AG04450 (cell line): ENCODE measurements at regions not wholly inside any gene's neighbourhood (a gene's known extent, or its start where the extent isn't known, plus 50 kb on each side); places are given as distances from the start of the nearest gene placed in this dataset.
"Not testable (repeated sequence)": the region's sequence is repeated elsewhere in the genome, so short reads cannot be mapped to it uniquely, and the experiment has no call there.

Experiments used
- CTCF ChIA-PET: fragments of 300-600, 350-600 bp; formaldehyde crosslinking; extraction: SDS; loops from one replicate; lab custom pipeline; 2022; ENCODE audit warnings: antibody characterized with exemption, inconsistent platforms; lab: Charles Lee
- POLR2A ChIA-PET: fragments of 350-600 bp; formaldehyde crosslinking; extraction: SDS; loops from one replicate; lab custom pipeline; 2021; ENCODE audit warnings: antibody characterized with exemption, inconsistent platforms; lab: Yijun Ruan, JAX
- DNase-seq: peaks from one replicate; pipeline ENCODE4 v3.0.0-alpha.2; 2011; ENCODE audit warnings: low read depth, low spot score
- H3K27ac ChIP-seq: one replicate; pipeline ENCODE4 v1.5.1; 2012; ENCODE audit warnings: low read depth, low read length, control low read depth
- H3K27me3 ChIP-seq: one replicate; pipeline ENCODE4 v1.6.0; 2012; ENCODE audit warnings: low read length; ENCODE audit not compliant: control insufficient read depth, insufficient read depth
- H3K4me3 ChIP-seq: 2 replicates; pipeline ENCODE4 v1.5.1; 2011; ENCODE audit warnings: mild to moderate bottlenecking, low read depth, low read length, control low read depth
- H3K9me3 ChIP-seq: 2 replicates; pipeline ENCODE4 v1.5.1; 2012; ENCODE audit warnings: low read length; ENCODE audit not compliant: control insufficient read depth, insufficient read depth
- TF ChIP-seq, protein P1 (sequence below): IDR thresholded peaks from 2 replicates; pipeline ENCODE4 v1.5.1; 2011; ENCODE audit warnings: low read depth, low read length, control low read depth, inconsistent platforms

GRCh38 chr1:192880231-192880630, 71.4 kb downstream of the RGS2 start:
- DNase-seq: no peak
- ChIA-PET POLR2A (no interaction called here), CTCF (interaction anchor here (0.6 kb wide), 1 partner anchor 183 kb away, joined by 4 read pairs; no protein-coding TSS in a partner anchor)
- TF ChIP-seq, protein P1, sequence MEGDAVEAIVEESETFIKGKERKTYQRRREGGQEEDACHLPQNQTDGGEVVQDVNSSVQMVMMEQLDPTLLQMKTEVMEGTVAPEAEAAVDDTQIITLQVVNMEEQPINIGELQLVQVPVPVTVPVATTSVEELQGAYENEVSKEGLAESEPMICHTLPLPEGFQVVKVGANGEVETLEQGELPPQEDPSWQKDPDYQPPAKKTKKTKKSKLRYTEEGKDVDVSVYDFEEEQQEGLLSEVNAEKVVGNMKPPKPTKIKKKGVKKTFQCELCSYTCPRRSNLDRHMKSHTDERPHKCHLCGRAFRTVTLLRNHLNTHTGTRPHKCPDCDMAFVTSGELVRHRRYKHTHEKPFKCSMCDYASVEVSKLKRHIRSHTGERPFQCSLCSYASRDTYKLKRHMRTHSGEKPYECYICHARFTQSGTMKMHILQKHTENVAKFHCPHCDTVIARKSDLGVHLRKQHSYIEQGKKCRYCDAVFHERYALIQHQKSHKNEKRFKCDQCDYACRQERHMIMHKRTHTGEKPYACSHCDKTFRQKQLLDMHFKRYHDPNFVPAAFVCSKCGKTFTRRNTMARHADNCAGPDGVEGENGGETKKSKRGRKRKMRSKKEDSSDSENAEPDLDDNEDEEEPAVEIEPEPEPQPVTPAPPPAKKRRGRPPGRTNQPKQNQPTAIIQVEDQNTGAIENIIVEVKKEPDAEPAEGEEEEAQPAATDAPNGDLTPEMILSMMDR: no peak
- Histone ChIP-seq H3K27me3 (no peaks in the 10 kb centered on the region), H3K27ac (no peak overlapping the region), H3K4me3 (no peak overlapping the region), H3K9me3 (no peaks in the 10 kb centered on the region)

GRCh38 chr1:192884241-192884640, 75.4 kb downstream of the RGS2 start:
- H3K27ac ChIP-seq: no peak overlapping the region
- CTCF ChIA-PET: no interaction called here

GRCh38 chr1:192885387-192885786, 76.5 kb downstream of the RGS2 start:
- DNase-seq, POLR2A ChIA-PET: not testable (repeated sequence)

More at GRCh38 chr1:192884241-192884640, 75.4 kb downstream of the RGS2 start:
- no peak for DNase-seq
- H3K9me3 ChIP-seq: no peaks in the 10 kb centered on the region
- H3K4me3 ChIP-seq: no peak overlapping the region
- TF ChIP-seq, protein P1: no peak
- H3K27me3 ChIP-seq: no peaks in the 10 kb centered on the region
- POLR2A ChIA-PET: no interaction called here

GRCh38 chr1:192887426-192887825, 78.6 kb downstream of the RGS2 start:
- DNase-seq: no peak
- ChIA-PET POLR2A (no interaction called here), CTCF (no interaction called here)
- Histone ChIP-seq H3K27me3 (no peaks in the 10 kb centered on the region), H3K4me3 (no peak overlapping the region), H3K9me3 (peaks cover 4% of the 10 kb centered on the region), H3K27ac (no peak overlapping the region)
- TF ChIP-seq, protein P1: no peak

More at GRCh38 chr1:192885387-192885786, 76.5 kb downstream of the RGS2 start:
- H3K4me3 ChIP-seq, H3K27ac ChIP-seq, CTCF ChIA-PET, H3K27me3 ChIP-seq, H3K9me3 ChIP-seq: not testable (repeated sequence)

DNA sequence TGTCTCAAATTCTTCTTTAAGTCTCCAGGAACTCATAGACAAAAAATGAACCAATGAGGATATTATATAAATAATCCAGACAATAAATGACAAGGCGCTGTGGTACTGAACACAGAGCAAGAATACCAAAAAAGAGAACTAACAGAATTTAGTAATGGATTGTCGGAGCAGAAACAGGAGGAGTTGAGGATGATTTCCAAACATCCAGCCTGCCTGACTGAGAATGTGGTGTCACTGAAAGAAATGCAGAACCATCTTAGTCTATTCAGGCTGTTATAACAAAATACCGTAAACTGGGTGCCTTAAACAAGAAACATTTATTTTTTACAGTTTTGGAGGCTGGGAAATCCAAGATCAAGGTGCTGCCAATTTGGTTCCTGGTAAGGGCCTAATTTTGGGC, 79.7 kb downstream of the RGS2 start:
- no peak for DNase-seq
- H3K9me3 ChIP-seq: peaks cover 4% of the 10 kb centered on the region
- H3K27me3 ChIP-seq: no peaks in the 10 kb centered on the region
- TF ChIP-seq, protein P1: no peak
- no peak overlapping the region for H3K27ac ChIP-seq
- POLR2A ChIA-PET: no interaction called here
- H3K4me3 ChIP-seq: no peak overlapping the region
- CTCF ChIA-PET: no interaction called here

DNA sequence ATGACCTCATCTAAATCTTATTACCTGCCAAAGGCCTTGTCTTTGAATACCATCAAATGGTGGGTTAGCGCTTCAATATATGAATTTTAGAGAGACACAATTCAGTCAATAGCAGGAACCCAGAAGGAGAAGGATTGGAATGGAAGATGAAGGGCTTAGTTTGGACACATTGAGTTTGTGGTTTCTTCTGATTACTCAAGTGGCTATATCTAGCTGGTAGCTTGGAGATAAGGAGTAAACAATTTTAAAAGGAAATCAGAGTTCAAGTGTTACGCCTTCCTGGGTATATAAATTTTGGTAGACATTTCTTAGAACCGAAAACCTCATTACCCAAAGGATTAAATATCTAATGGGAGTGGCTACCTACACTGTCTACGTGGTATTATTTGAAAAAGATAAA, 80.2 kb downstream of the RGS2 start:
- H3K27ac ChIP-seq: no peak overlapping the region
- DNase-seq: no peak
- ChIA-PET CTCF (no interaction called here), POLR2A (no interaction called here)
- H3K4me3 ChIP-seq: no peak overlapping the region
- TF ChIP-seq, protein P1: no peak
- H3K27me3 ChIP-seq: no peaks in the 10 kb centered on the region
- H3K9me3 ChIP-seq: peaks cover 4% of the 10 kb centered on the region
